ENCODE measurements at regions not wholly inside any gene's neighbourhood (a gene's known extent, or its start where the extent isn't known, plus 50 kb on each side); places are given as distances from the start of the nearest gene placed in this dataset.

- TF ChIP-seq POLR2A (IDR thresholded peaks at IDR 0.05), result no peak
- no peak for TF ChIP-seq CTCF (IDR thresholded peaks at IDR 0.05)
Observed at GRCh38 chr20:55800552-55801245, 204.6 kb downstream of the CBLN4 start.
